HCT116 (cell line): ENCODE measurements at regions not wholly inside any gene's neighbourhood (a gene's known extent, or its start where the extent isn't known, plus 50 kb on each side); places are given as distances from the start of the nearest gene placed in this dataset.

Source experiments
- CTCF ChIP-seq, 3 experiments: fragments of 200-600 bp in 1 of 3; sonication (generic) in 1 of 3; IDR thresholded peaks in 2 of 3; conservative IDR thresholded peaks in 1 of 3; 2 replicates each; pipeline ENCODE4 v1.5.1; 2012 to 2017; ENCODE audit warnings: low read depth in 2 of 3, low read length in 2 of 3, antibody characterized with exemption in 1 of 3, borderline replicate concordance in 1 of 3, control low read depth in 1 of 3, mild to moderate bottlenecking in 1 of 3, mixed read lengths in 1 of 3, mixed run types in 1 of 3, moderate library complexity in 1 of 3; ENCODE audit not compliant: insufficient read depth in 1 of 3
- TCF7L2 ChIP-seq: IDR thresholded peaks from 2 replicates; pipeline ENCODE4 v1.7.0; 2011; ENCODE audit warnings: borderline replicate concordance, inconsistent platforms; ENCODE audit not compliant: insufficient read depth, insufficient read length; ENCODE audit errors: extremely low read depth
- TF ChIP-seq, protein P1 (sequence below): IDR thresholded peaks from 2 replicates; pipeline ENCODE4 v1.6.1; 2012

GRCh38 chr2:101016-101415, 54.7 kb upstream of the FAM110C start:
- no peak for TF ChIP-seq CTCF (IDR thresholded peaks at IDR 0.05 in 2 of 3, conservative IDR thresholded peaks at IDR 0.05 in 1 of 3; ENCODE audit: borderline replicate concordance in 1 of 3, insufficient read depth in 1 of 3, low read depth in 2 of 3, low read length in 2 of 3)
- no peak for TF ChIP-seq TCF7L2
- TF ChIP-seq, protein P1, sequence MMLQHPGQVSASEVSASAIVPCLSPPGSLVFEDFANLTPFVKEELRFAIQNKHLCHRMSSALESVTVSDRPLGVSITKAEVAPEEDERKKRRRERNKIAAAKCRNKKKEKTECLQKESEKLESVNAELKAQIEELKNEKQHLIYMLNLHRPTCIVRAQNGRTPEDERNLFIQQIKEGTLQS = no peak
